DND-41 (cell line): ENCODE measurements at regions not wholly inside any gene's neighbourhood (a gene's known extent, or its start where the extent isn't known, plus 50 kb on each side); places are given as distances from the start of the nearest gene placed in this dataset.

ENCODE experiments used
- ATAC-seq: fragments of 200-7000 bp; cut with Tn5 transposase; 3 replicates; pipeline ENCODE4 v1.9.1; 2021; ENCODE audit warnings: low read depth; ENCODE audit not compliant: insufficient read depth
- DNase-seq: peaks from one replicate; pipeline ENCODE4 v3.0.0-alpha.2; 2020
- H2AFZ ChIP-seq: 2 replicates; pipeline ENCODE4 v1.6.0; 2012; ENCODE audit warnings: low read depth, low read length
- H3K27ac ChIP-seq: 2 replicates; pipeline ENCODE4 v1.5.1; 2012; ENCODE audit warnings: low read length, inconsistent platforms
- H3K27me3 ChIP-seq: fragments of 200-600 bp; sonication (generic); 2 replicates; pipeline ENCODE4 v1.6.0; 2012; ENCODE audit warnings: low read length, mild to moderate bottlenecking, inconsistent platforms; ENCODE audit not compliant: insufficient read depth, poor library complexity
- H3K36me3 ChIP-seq: 2 replicates; pipeline ENCODE4 v1.5.1; 2012; ENCODE audit warnings: low read length, inconsistent platforms; ENCODE audit not compliant: insufficient read depth
- H3K4me1 ChIP-seq: 2 replicates; pipeline ENCODE4 v1.5.1; 2012; ENCODE audit warnings: mild to moderate bottlenecking, low read length; ENCODE audit not compliant: insufficient read depth
- H3K4me2 ChIP-seq: 2 replicates; pipeline ENCODE4 v1.6.0; 2012; ENCODE audit warnings: mild to moderate bottlenecking, moderate library complexity, low read length, inconsistent platforms; ENCODE audit not compliant: insufficient read depth
- H3K4me3 ChIP-seq, 2 experiments: fragments of 200-600 bp in 1 of 2; shearing (Covaris generic) in 1 of 2; 2 replicates each; pipeline ENCODE4 v1.5.1; 2012 to 2016; ENCODE audit warnings: inconsistent platforms in 2 of 2, low read length in 2 of 2, mild to moderate bottlenecking in 2 of 2, low read depth in 1 of 2, moderate library complexity in 1 of 2
- H3K79me2 ChIP-seq: 2 replicates; pipeline ENCODE4 v1.6.0; 2012; ENCODE audit warnings: low read length, inconsistent platforms; ENCODE audit not compliant: insufficient read depth
- H3K9ac ChIP-seq: 2 replicates; pipeline ENCODE4 v1.6.0; 2012; ENCODE audit warnings: low read depth, mild to moderate bottlenecking, inconsistent platforms, low read length, moderate library complexity
- H3K9me3 ChIP-seq: 2 replicates; pipeline ENCODE4 v1.5.1; 2012; ENCODE audit warnings: low read length, moderate library complexity, mild to moderate bottlenecking, inconsistent platforms; ENCODE audit not compliant: insufficient read depth, severe bottlenecking
- H4K20me1 ChIP-seq: 2 replicates; pipeline ENCODE4 v1.6.0; 2012; ENCODE audit warnings: low read length; ENCODE audit not compliant: insufficient read depth
- CTCF ChIP-seq: IDR thresholded peaks from 2 replicates; pipeline ENCODE4 v1.5.1; 2012; ENCODE audit warnings: borderline replicate concordance, low read length, moderate library complexity, mild to moderate bottlenecking; ENCODE audit not compliant: poor library complexity, severe bottlenecking; ENCODE audit errors: extremely low read depth
- EZH2 ChIP-seq: IDR thresholded peaks from 3 replicates; pipeline ENCODE4 v1.6.1; 2012; ENCODE audit warnings: borderline replicate concordance, low read depth, mild to moderate bottlenecking, moderate library complexity, low read length, inconsistent platforms; ENCODE audit not compliant: severe bottlenecking

GRCh38 chr6:12353731-12354130 is 63.6 kb downstream of the EDN1 start:
- H3K9me3 ChIP-seq: no peaks in the 10 kb centered on the region
- no peaks in the 10 kb centered on the region for H3K79me2 ChIP-seq
- DNase-seq (no peak), ATAC-seq (no peak)
- H3K27ac ChIP-seq: no peak overlapping the region
- H3K4me2 ChIP-seq: no peak overlapping the region
- H3K27me3 ChIP-seq: no peaks in the 10 kb centered on the region
- H3K4me3 ChIP-seq: no peak overlapping the region
- no peaks in the 10 kb centered on the region for H3K4me1 ChIP-seq
- H4K20me1 ChIP-seq: no peaks in the 10 kb centered on the region
- no peak overlapping the region for H3K9ac ChIP-seq
- TF ChIP-seq EZH2 (no peak), CTCF (no peak)
- H3K36me3 ChIP-seq: no peaks in the 10 kb centered on the region
- H2AFZ ChIP-seq: no peak overlapping the region

GRCh38 chr6:12354499-12354898 is 64.3 kb downstream of the EDN1 start:
- no peaks in the 10 kb centered on the region for H3K36me3 ChIP-seq
- no peak overlapping the region for H3K27ac ChIP-seq
- no peaks in the 10 kb centered on the region for H3K79me2 ChIP-seq
- H3K27me3 ChIP-seq: no peaks in the 10 kb centered on the region
- H3K4me2 ChIP-seq: no peak overlapping the region
- no peaks in the 10 kb centered on the region for H3K9me3 ChIP-seq
- no peak overlapping the region for H3K4me3 ChIP-seq
- no peak for TF ChIP-seq EZH2
- TF ChIP-seq CTCF: no peak
- DNase-seq (no peak), ATAC-seq (no peak)
- no peaks in the 10 kb centered on the region for H4K20me1 ChIP-seq
- H3K4me1 ChIP-seq: no peaks in the 10 kb centered on the region
- no peak overlapping the region for H2AFZ ChIP-seq
- H3K9ac ChIP-seq: no peak overlapping the region

GRCh38 chr6:12355354-12355753 is 65.2 kb downstream of the EDN1 start:
- Histone ChIP-seq H3K9me3 (no peaks in the 10 kb centered on the region), H3K27ac (no peak overlapping the region), H3K79me2 (no peaks in the 10 kb centered on the region), H3K9ac (no peak overlapping the region), H2AFZ (no peak overlapping the region), H3K4me2 (no peak overlapping the region), H4K20me1 (no peaks in the 10 kb centered on the region), H3K4me1 (no peaks in the 10 kb centered on the region), H3K36me3 (no peaks in the 10 kb centered on the region), H3K4me3 (no peak overlapping the region), H3K27me3 (no peaks in the 10 kb centered on the region)
- DNase-seq (no peak), ATAC-seq (no peak)
- no peak for TF ChIP-seq EZH2
- no peak for TF ChIP-seq CTCF

GRCh38 chr6:12356431-12356830 is 66.3 kb downstream of the EDN1 start:
- H3K4me3 ChIP-seq: no peak overlapping the region
- DNase-seq (no peak), ATAC-seq (no peak)
- no peaks in the 10 kb centered on the region for H4K20me1 ChIP-seq
- H3K4me2 ChIP-seq: no peak overlapping the region
- no peak overlapping the region for H2AFZ ChIP-seq
- H3K9me3 ChIP-seq: no peaks in the 10 kb centered on the region
- no peaks in the 10 kb centered on the region for H3K79me2 ChIP-seq
- H3K9ac ChIP-seq: no peak overlapping the region
- no peak for TF ChIP-seq CTCF
- TF ChIP-seq EZH2: no peak
- H3K27me3 ChIP-seq: no peaks in the 10 kb centered on the region
- H3K36me3 ChIP-seq: no peaks in the 10 kb centered on the region
- no peaks in the 10 kb centered on the region for H3K4me1 ChIP-seq
- no peak overlapping the region for H3K27ac ChIP-seq
